Left hindlimb (tissue), 1 donor: ENCODE measurements at regions not wholly inside any gene's neighbourhood (a gene's known extent, or its start where the extent isn't known, plus 50 kb on each side); places are given as distances from the start of the nearest gene placed in this dataset.
"Not testable (repeated sequence)": the region's sequence is repeated elsewhere in the genome, so short reads cannot be mapped to it uniquely, and the experiment has no call there.

Source experiments
- DNase-seq: peaks from one replicate; pipeline ENCODE4 v3.0.0-alpha.2; 2018

DNA sequence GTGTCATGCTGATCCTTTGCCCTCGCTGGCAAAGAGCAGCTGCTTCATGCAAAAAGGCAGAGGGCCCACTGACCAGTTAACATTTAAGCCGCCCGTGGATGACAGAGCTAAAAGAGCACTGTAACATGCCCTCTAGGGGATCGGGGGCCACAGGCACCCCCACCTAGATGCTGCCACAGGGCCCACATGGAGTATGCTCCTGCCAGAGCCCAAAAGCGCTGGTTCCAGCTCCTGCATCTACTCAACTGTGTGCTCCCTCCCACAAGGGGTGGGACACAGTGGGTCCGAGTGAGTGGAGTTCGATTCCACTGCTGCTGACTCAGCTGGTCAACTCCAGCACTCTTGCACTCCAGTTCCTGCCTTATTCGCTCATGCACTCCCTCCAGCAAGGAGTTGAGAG, 199.8 kb upstream of the CNTNAP2 start:
- DNase-seq, result no peak

DNA sequence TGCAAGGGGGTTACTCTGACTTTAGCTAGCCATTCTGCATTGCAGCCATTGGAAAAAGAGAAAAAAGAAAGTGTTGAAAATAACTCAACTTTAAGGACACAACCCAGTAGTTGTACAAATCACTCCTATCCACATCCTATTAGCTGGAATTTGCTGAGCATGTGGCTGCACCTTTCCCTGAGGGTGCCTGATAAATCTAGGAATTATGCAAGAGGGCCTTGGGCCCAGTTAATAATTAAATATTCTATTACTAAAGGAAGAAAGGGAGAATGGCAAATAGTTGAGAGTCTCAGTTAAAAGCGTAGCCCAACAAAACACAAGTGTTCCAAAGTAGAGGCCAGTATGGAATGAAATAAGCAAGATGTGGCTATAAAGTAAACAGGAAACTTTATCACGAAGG, 200.9 kb upstream of the CNTNAP2 start:
- DNase-seq, result no peak

DNA sequence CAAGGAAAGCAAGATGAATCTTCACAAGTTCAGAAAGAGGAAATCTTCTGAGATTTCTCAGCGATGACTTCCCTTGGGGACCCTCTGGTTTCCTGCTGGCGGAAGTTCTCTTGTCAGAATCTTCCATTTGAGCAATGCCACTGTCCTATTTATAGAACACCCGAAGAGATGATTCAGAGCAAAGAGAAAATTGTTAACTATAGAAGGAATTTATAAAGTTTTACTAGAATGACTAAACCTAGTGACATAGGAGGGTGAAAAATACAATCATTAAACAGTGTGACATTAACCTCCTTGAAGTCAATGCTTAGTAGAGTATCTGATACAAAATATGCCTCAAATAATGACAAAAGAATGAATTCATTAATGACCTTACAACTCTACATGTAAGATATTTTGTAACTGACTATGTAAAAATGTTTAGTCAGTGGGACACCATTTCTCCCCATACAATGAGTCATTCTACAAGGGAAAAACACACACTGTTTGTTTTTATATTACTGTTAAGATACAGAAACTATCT, 206.5 kb upstream of the CNTNAP2 start:
- no peak for DNase-seq

DNA sequence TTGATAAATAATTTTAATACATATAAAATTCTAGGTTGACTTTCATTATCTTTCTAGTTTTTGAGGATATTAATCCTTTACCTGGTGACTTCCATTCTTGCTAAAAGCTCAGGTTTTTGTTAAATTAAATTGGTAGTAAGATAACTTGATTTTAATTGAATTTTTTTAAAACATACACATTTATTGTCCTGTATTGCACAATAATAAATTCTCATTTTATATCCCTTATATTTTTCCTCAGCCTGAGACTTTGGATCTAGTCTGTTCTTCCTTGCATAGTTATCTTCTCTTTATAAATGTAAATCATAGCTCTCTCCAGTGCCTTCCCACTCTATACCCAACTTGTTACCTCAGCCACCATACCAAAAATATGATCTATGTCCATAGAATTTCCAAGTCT, 212.9 kb upstream of the CNTNAP2 start:
- no peak for DNase-seq

DNA sequence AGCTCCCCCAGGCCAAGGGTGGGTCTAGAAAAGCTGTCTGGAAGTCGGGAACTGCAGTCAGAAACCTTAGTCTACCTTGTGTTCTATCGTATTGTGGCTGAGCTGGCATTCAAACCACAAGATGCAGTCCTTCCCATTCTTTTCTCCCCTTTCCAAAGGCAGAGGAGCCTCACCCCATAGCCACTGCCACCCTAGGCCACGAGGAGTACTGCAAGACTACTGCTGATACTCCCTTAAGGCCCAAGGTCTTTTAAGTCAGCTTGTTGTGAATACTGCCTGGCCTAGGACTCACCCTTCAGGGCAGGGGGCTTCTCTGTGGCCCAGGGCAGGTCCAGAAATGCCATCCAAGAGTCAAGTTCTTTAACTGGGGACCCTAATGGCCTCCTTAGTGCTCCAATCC, 214.5 kb upstream of the CNTNAP2 start:
- no peak for DNase-seq

DNA sequence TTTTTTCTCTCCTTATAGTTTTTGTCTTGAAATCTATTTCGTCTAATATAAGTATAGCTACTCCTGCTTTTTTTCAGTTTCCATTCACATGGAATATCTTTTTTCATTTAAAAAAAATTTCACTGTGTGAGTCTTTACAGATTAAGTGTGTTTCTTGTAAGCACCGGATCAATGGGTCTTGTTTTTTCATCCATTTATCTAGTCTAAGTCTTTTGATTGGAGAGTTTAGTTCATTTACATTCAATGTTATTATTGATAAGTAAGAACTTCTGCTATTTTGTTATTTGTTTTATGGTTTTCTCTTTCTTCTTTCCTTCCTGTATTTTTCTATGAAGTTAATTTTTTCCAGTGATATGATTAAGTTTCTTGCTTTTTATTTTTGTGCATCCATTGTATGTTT, 216.7 kb upstream of the CNTNAP2 start:
- no peak for DNase-seq

DNA sequence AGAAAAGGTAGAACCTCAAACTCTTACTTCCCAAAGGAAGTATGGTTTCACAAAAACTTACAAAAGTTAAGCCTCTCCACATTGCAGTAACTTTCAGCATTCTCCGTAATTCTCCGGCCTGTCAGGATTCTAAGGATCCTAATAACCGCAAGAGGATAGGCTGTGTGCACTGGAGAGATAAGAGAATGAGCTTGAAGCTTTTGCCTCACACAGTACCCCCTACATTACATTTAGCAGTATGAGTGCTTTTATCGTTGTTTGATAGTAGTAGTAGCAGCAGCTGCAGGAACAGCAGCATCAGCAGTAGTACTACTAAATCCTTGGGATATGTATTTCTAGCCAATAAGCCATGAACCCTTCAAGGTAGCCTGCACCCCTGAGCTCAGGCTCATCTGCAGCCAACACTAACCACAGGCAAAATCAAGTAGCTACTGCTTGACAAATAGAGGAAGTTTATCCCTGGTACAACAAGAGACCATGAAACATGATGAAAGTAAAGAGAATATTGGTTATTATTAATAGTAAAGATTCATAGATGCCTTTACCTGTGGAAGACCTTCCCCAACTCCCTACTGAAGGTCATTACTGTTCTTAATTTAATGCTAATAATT, 222.6 kb upstream of the CNTNAP2 start:
- DNase-seq, result no peak

DNA sequence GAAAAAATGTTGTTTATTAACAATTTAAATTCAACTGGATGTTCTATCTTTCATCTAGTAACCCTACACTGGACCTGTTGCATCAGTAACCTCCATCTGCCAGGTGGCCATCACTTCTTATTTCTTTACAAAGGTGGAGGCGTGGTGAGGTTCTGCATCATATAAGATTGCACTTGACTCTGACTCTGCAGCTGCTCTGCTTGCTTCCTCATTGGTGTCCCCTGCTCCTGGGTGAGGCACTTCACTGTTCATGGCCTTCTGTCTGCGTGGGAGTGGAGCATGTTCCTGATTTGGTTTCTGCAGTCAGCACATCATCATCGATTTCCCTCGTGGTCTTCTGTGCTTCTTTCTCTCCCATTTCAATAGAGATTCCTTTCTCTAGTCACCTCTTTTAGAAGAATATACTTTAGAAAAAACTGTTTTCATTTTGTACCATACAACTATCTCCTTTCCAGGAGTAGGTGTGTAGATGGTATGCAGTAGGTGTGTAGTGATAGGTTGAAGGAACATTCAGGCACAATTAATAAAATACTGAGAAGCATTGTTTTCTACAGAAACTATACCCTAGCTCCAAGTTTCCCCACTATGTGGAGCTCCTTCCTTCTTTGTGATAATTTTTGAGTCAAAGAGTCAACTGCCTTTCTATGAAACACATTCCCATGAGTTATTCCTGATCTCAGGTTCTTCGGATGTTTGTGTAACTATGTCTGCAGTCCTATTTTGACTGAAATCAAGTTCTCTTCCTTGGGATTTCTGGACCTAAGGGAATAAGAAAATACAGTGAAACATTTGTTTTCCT, 231.7 kb upstream of the CNTNAP2 start:
- DNase-seq, result no peak

DNA sequence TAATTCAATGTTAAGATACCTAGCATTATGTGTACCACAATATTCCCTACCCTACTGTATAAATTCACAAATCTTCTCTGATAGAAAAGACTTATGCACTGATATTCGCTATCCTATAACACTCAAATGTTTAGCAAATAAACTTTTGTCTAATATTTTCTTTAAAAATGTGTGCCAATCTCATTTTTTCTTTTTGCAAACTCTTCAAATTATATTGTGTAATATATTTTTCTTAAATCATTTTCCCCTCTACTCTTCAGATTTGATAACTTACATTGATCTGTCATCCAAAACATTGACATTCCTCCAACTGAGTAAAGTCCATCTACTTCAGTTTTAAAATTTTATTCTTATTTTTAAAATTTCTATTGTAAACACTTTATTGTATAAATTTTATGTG, 240.2 kb upstream of the CNTNAP2 start:
- no peak for DNase-seq

DNA sequence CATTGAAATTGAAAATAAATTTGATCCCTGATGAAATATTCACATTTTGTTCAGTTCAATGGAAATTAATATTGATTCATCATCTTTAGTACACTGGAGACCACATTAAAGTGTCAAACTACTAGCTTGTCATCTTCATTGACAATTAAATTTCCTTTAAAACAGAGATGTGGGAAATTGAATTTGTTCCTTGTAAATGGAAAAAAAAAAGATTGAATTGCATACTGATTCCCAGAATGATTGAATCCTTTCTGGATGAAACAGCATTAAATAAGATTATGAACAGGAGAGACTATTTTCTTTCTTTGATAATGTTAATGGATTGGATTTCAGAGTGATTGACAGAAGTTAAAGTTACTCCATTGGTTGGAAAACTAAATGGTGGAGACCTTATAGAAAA, 241.3 kb upstream of the CNTNAP2 start:
- no peak for DNase-seq

DNA sequence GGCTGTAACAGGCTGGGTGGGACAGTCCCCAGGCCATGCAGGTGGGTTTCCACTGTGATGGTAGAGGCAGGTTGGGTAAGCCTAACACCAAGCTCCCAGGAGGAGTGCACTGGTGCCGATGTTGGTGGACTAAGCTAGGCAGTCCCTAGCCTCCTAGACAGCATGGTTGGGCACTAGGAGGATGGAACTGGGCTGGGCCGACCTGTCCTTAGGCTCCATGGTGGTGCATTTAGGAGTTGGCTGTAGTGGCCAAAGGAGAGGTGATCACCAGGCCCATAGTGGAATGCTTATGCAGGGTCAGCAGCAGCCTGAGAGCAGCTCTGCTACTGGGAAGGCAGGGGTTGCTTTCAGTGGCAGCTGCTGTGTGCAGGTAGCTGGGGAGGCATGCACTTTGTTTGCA, 247.7 kb upstream of the CNTNAP2 start:
- DNase-seq, result no peak

DNA sequence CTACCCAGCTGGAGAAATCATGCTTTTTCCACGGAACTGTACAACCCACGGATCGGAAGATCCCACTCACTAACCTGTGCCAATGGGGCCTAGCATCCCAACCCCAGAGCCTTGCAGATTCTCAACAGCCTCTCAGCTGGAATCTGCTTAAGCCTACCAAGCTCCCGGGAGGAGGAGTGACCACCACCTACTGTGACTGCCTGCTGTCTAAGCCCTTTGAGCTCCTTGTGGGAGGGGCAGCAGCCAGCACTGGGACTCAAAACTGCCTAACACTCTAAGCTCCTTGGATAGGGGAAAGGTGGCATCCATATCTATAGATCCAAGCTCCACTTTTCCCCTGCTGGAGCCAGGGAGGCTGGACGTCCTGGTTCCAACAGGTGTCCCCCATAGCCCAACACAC, 254.4 kb upstream of the CNTNAP2 start:
- DNase-seq, result no peak

DNA sequence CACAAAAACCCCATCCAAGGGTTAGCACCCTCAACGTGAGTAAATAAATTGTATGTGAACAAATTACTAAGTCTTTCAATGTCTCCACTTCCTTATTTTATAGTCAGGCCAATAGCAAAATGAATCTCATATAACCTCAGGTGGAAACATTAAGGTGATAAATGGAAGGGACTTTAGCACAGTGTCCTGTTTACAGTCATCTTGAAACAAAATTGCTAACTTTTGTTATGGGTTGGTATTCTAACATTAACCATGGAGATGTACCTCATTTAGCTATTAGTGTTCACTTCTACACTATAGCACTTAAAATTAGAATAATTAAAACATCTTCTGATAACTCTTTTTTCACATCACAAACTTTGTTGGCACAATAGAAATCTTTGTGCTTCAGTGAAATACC, 255.8 kb upstream of the CNTNAP2 start:
- DNase-seq, result no peak

DNA sequence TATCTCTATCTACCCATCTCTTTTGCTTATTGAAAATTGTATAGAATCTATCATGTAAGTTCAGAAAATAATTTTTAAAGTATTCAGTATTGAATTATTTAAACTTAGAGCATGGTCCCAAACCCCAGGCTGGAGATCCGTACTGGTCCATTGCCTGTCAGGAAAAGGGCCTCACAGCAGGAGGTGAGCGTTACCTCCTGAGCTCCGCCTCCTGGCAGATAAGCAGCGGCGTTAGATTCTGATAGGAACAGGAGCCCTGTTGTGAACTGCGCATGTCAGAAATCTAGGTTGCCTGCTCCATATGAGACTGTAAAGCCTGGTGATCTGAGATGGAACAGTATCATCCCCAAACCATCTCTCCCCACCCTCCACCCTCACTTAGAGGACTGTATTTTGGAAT, 266.0 kb upstream of the CNTNAP2 start:
- no peak for DNase-seq

DNA sequence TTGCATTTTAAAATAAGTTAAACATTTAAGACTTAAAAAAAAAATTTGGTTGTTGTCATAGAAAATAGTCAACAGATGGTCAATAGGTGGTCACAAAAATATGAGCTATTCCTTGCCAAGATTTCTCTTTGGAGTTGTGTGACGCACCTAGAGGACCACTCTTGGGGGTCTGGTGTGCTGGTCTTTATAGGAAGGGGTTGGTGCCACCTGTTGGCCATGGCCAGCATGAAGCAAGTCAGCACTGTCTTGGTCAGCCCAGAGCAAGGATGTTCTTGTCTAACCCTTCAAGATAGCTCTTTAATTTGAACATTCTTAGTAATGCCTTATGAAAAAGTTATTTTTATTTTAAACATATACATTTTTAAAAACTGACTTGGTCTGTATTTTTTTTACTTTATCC, 267.9 kb upstream of the CNTNAP2 start:
- no peak for DNase-seq

DNA sequence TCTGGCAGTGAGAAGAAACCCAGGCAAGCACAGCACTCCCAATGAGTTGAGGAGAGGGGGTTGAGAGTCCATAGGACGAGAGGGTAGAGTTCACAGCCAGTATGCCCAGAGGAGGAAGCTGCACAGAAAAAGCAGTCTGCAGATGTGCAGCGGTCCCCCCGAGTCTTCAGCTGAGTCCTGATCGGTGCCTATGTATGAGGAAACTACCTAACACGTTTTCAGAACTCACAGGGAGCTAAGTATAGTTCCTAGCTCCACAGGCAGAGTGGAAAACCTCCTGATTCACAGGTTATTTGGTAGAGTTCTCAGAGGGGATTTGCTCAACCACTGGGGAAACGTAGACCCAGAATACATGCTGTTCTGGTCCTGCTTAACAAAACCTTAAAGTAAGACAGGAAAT, 271.3 kb upstream of the CNTNAP2 start:
- no peak for DNase-seq

DNA sequence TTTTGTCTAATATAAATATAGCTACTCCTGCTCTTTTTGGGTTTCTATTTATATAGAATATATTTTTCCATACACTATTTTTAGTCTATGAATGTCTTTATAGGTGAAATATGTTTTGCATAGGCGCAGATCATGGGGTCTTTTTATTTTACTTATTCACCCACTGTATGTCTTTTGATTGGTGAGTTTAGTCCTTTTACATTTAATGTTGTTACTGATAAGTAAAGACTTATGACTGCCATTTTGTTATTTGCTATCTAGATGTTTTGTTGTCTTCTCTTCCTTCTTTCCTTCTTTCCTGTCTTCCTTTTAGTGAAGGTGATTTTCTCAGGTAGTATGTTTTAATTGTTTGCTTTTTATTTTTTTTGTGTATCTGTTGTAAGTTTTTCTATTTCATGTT, 276.8 kb upstream of the CNTNAP2 start:
- no peak for DNase-seq

DNA sequence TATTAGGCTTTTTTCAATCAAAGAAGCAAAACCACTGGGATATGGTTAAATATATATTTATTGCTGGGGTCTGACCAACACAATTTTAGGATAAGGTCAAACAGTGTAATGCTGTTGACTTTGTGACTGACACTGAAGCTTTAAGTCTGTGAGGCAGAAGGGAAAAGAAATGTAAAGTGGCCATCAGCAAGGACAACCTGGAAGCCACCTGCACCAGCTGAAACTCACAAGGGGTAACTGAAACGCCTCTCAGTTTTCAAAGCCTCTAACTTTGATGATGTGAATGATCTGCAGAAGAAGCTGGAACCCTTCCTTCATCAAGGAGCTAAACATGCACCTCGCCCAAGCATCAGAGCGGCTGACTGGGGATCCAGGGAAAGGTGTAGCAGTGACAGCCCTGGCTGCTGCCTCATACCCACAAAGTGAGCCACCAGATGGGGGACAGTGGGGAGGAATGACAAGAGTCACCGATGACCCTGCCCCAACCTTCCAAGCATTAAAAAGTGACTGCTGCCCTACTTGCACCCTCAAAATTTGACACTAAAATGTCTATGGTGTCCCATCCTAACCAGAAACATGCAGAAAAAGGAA, 284.9 kb upstream of the CNTNAP2 start:
- no peak for DNase-seq

DNA sequence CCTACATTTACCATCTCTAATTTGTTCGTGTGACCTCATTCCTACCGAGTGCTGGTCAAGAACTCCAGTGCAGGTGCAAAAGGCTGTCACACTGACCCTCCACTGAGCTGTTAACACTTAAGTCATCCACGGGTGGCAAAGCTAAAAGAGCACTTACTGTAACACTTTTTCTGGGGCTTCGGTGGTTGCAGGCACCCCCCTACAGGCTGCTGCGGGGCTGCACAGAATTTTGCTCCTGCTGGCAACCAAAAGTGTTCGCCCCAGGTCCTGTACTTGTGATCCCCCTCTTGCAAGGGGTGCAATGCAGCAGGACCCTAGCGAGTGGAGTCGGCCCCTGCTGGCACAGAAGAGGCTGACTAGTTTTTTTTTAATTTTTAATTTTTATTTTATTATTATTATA, 298.9 kb upstream of the CNTNAP2 start:
- no peak for DNase-seq

DNA sequence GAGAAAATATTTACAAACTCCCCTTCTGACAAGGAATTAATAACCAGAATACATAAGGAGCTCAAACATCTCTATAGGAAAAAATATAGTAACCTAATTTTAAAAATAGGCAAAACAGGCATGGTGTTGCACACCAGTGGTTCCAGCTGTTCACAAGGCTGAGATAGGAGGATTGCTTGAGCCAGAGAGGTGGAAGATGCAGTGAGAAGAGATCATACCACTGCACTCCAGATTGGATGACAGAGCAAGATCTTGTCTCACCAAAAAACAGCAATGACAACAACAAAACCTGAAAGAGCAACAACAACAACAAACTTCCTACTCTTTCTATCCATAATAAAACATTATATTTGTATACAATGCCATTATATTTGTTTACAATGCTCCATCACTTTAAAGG, 304.4 kb upstream of the CNTNAP2 start:
- DNase-seq, result no peak

DNA sequence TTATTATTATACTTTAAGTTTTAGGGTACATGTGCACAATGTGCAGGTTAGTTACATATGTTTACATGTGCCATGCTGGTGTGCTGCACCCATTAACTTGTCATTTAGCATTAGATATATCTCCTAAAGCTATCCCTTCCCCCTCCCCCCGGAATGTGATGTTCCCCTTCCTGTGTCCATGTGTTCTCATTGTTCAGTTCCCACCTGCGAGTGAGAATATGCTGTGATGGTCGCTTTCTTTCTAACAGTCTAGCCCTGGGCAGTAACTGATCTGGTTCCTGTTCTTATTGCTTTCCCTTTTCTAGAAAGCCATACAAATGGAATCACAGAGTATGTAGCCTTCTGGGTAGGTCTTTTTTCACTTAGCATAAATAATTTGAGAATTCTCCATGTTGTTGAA, 311.1 kb upstream of the CNTNAP2 start:
- not testable (repeated sequence) for DNase-seq

DNA sequence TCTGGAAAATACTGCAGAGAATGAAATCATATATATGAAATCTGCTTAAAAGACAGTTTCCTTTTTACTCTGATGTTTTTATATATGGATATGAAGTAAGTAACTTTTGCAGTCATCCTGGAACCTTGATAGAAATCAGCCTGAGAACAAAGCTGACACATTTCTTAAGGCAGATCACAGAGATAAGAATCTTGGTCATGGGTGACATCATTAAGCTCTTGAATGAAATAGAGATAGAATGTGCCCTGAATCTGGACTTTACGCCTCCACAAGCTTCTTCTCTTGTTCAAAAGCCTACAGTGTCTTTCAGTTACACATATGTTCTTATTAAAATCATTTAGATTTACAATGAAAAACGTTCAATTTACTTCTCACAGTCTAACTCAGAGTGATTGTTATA, 319.1 kb upstream of the CNTNAP2 start:
- no peak for DNase-seq

DNA sequence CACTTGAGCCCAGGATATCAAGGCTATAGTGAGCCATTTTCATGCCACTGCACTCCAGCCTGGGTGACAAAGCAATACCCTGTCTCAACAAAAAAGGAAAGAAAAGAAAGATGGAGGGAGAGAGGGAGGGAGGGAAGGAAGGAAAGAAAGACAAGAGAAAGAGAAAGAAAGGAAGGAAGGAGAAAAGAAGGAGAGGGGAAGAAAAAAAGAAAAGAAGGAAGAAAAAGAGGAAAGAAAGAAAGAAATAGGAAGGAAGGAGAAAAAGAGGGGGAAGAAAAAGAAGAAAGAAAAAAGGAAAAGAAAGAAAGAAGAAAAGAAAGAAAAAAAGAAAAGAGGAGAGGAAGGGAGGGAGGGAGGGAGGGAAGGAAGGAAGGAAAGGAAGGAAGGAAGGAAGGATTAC, 321.5 kb upstream of the CNTNAP2 start:
- DNase-seq, result no peak
